H1 (cell line): ENCODE measurements at regions not wholly inside any gene's neighbourhood (a gene's known extent, or its start where the extent isn't known, plus 50 kb on each side); places are given as distances from the start of the nearest gene placed in this dataset.

Experiments
- CTCF ChIA-PET: fragments of 300-600 bp; sonication (Branson Sonifier 250); formaldehyde crosslinking; loops from one replicate; lab custom pipeline; 2021; ENCODE audit not compliant: partially characterized antibody; lab: Charles Lee
- POLR2A ChIA-PET: fragments of 300-600 bp; sonication (Branson Sonifier 250); formaldehyde crosslinking; loops from one replicate; lab custom pipeline; 2021; ENCODE audit warnings: inconsistent platforms; ENCODE audit not compliant: partially characterized antibody; lab: Charles Lee
- DNase-seq, 2 experiments: peaks; one replicate each; pipeline versions ENCODE4 v3.0.0 to v3.0.0-alpha.2; 2010 to 2022; ENCODE audit warnings: low spot score in 2 of 2, low read depth in 1 of 2, mixed read lengths in 1 of 2
- FAIRE-seq: peaks from 2 replicates; lab custom pipeline; 2011; peaks lifted over from hg19 to GRCh38; lab: Jason Lieb, UNC
- H2AFZ ChIP-seq: 2 replicates; pipeline ENCODE4 v1.8.1; 2012; ENCODE audit warnings: low read length, inconsistent platforms
- H2AK5ac ChIP-seq: 2 replicates; pipeline ENCODE4 v1.6.1; 2013; ENCODE audit warnings: low read depth, low read length
- H2BK120ac ChIP-seq: replicated peaks from 2 replicates; pipeline ENCODE3; 2013; ENCODE audit warnings: low read depth, low read length, inconsistent platforms
- H2BK12ac ChIP-seq: 2 replicates; pipeline ENCODE4 v1.6.1; 2013; ENCODE audit warnings: low read depth, low read length
- H2BK15ac ChIP-seq: 2 replicates; pipeline ENCODE4 v1.6.1; 2013; ENCODE audit warnings: low read length
- H2BK20ac ChIP-seq: 2 replicates; pipeline ENCODE4 v1.6.1; 2013; ENCODE audit warnings: low read length
- H2BK5ac ChIP-seq: 2 replicates; pipeline ENCODE4 v1.6.1; 2013; ENCODE audit warnings: low read depth, low read length
- H3K14ac ChIP-seq: 2 replicates; pipeline ENCODE4 v1.6.1; 2013; ENCODE audit warnings: inconsistent platforms; ENCODE audit not compliant: insufficient read length
- H3K18ac ChIP-seq: 2 replicates; pipeline ENCODE4 v1.6.1; 2013; ENCODE audit warnings: low read length; ENCODE audit errors: extremely low read depth
- H3K23ac ChIP-seq: 2 replicates; pipeline ENCODE4 v1.6.1; 2013; ENCODE audit warnings: inconsistent platforms; ENCODE audit not compliant: insufficient read length
- H3K23me2 ChIP-seq: 2 replicates; pipeline ENCODE4 v1.6.1; 2013; ENCODE audit warnings: low read depth, low read length
- H3K27ac ChIP-seq: 2 replicates; pipeline ENCODE4 v1.6.1; 2011; ENCODE audit warnings: low read depth, low read length, inconsistent platforms
- H3K27me3 ChIP-seq, 4 experiments: replicated peaks in 1 of 4; 1 replicate in 1 of 4; 2 replicates in 3 of 4; pipeline versions ENCODE4 v1.6.1 to v1.8.1; 2011 to 2013; ENCODE audit warnings: low read length in 3 of 4, mild to moderate bottlenecking in 3 of 4, inconsistent platforms in 2 of 4, mixed read lengths in 2 of 4, moderate library complexity in 1 of 4; ENCODE audit not compliant: control insufficient read depth in 3 of 4, insufficient read depth in 3 of 4; ENCODE audit errors: extremely low read depth in 1 of 4
- H3K36me3 ChIP-seq, 4 experiments: 2 replicates each; pipeline versions ENCODE4 v1.6.1 to v1.8.1; 2011 to 2013; ENCODE audit warnings: mild to moderate bottlenecking in 4 of 4, low read length in 3 of 4, moderate library complexity in 2 of 4, control low read depth in 1 of 4, inconsistent platforms in 1 of 4; ENCODE audit not compliant: insufficient read depth in 4 of 4, control insufficient read depth in 2 of 4
- H3K4ac ChIP-seq: replicated peaks from 2 replicates; pipeline ENCODE3; 2013; ENCODE audit warnings: low read length, low read depth, mixed read lengths, inconsistent platforms; ENCODE audit not compliant: insufficient read length
- H3K4me1 ChIP-seq, 4 experiments: replicated peaks in 1 of 4; 1 replicate in 1 of 4; 2 replicates in 3 of 4; pipeline versions ENCODE4 v1.6.1 to v1.8.1; 2011 to 2013; ENCODE audit warnings: low read length in 3 of 4, inconsistent platforms in 2 of 4, mixed read lengths in 1 of 4; ENCODE audit not compliant: insufficient read depth in 4 of 4, control insufficient read depth in 3 of 4
- H3K4me2 ChIP-seq, 2 experiments: 2 replicates each; pipeline versions ENCODE4 v1.6.1 to v1.8.1; 2011 to 2013; ENCODE audit warnings: low read depth in 2 of 2, low read length in 2 of 2, control low read depth in 1 of 2, inconsistent platforms in 1 of 2, mild to moderate bottlenecking in 1 of 2; ENCODE audit not compliant: insufficient read depth in 1 of 2
- H3K4me3 ChIP-seq, 4 experiments: fragments of 200-600, 300-600 bp in 1 of 4; sonication (generic), shearing (Covaris generic), sonication (Bioruptor Twin) in 1 of 4; 2 replicates each; pipeline versions ENCODE4 v1.5.1 to v1.8.1; 2011 to 2016; ENCODE audit warnings: low read length in 4 of 4, low read depth in 3 of 4, control low read depth in 2 of 4, inconsistent platforms in 2 of 4, mild to moderate bottlenecking in 2 of 4, mixed read lengths in 1 of 4, moderate library complexity in 1 of 4; ENCODE audit not compliant: insufficient read depth in 2 of 4; ENCODE audit errors: extremely low read depth in 1 of 4
- H3K56ac ChIP-seq: replicated peaks from 2 replicates; pipeline ENCODE3; 2013; ENCODE audit warnings: low read depth, mild to moderate bottlenecking, mixed read lengths, low read length, inconsistent platforms; ENCODE audit not compliant: insufficient read length
- H3K79me1 ChIP-seq: 2 replicates; pipeline ENCODE4 v1.6.1; 2013; ENCODE audit warnings: low read depth, low read length, control low read depth
- H3K79me2 ChIP-seq, 2 experiments: 2 replicates each; pipeline versions ENCODE4 v1.6.1 to v1.8.1; 2012 to 2013; ENCODE audit warnings: low read length in 2 of 2, mild to moderate bottlenecking in 2 of 2, inconsistent platforms in 1 of 2; ENCODE audit not compliant: insufficient read depth in 2 of 2, control insufficient read depth in 1 of 2
- H3K9ac ChIP-seq, 4 experiments: replicated peaks in 1 of 4; 1 replicate in 1 of 4; 2 replicates in 3 of 4; pipeline versions ENCODE4 v1.6.1 to v1.8.1; 2011 to 2013; ENCODE audit warnings: low read depth in 3 of 4, low read length in 3 of 4, control low read depth in 2 of 4, mild to moderate bottlenecking in 2 of 4, moderate library complexity in 2 of 4, inconsistent platforms in 1 of 4; ENCODE audit errors: extremely low read depth in 1 of 4
- H3K9me3 ChIP-seq, 2 experiments: 2 replicates each; pipeline versions ENCODE4 v1.6.1 to v1.8.1; 2012 to 2013; ENCODE audit warnings: mild to moderate bottlenecking in 2 of 2, moderate library complexity in 2 of 2, control low read depth in 1 of 2, inconsistent platforms in 1 of 2, low read depth in 1 of 2, low read length in 1 of 2, mixed read lengths in 1 of 2; ENCODE audit not compliant: insufficient read depth in 2 of 2
- H4K20me1 ChIP-seq, 2 experiments: replicated peaks in 1 of 2; 2 replicates each; pipeline versions ENCODE3 to v1.8.1; 2011 to 2013; ENCODE audit warnings: inconsistent platforms in 2 of 2, low read length in 2 of 2, mild to moderate bottlenecking in 1 of 2; ENCODE audit not compliant: insufficient read depth in 2 of 2, control insufficient read depth in 1 of 2
- H4K5ac ChIP-seq: 2 replicates; pipeline ENCODE4 v1.6.1; 2013; ENCODE audit warnings: low read length, low read depth, mixed read lengths, inconsistent platforms; ENCODE audit not compliant: insufficient read length
- H4K8ac ChIP-seq: 2 replicates; pipeline ENCODE4 v1.8.0; 2013; ENCODE audit warnings: mild to moderate bottlenecking, moderate library complexity, low read length, inconsistent platforms; ENCODE audit not compliant: insufficient read depth; ENCODE audit errors: extremely low read depth
- H4K91ac ChIP-seq: replicated peaks from 2 replicates; pipeline ENCODE3; 2013; ENCODE audit warnings: low read length, mixed read lengths, inconsistent platforms; ENCODE audit not compliant: insufficient read length
- ATF2 ChIP-seq: IDR thresholded peaks from 2 replicates; pipeline ENCODE4 v1.6.1; 2012; ENCODE audit warnings: low read length, inconsistent platforms
- BCL11A ChIP-seq, 2 experiments: IDR thresholded peaks; one replicate each; pipeline ENCODE4 v1.6.1; 2011; ENCODE audit warnings: low read depth in 2 of 2, low read length in 2 of 2, mild to moderate bottlenecking in 2 of 2
- E2F6 ChIP-seq: IDR thresholded peaks from 2 replicates; pipeline ENCODE4 v1.6.1; 2012; ENCODE audit warnings: inconsistent platforms
- HDAC6 ChIP-seq: IDR thresholded peaks from one replicate; pipeline ENCODE4 v1.7.1; 2012; ENCODE audit warnings: low read depth, mild to moderate bottlenecking, inconsistent platforms, low read length, moderate library complexity
- SIN3A ChIP-seq, 2 experiments: IDR thresholded peaks in 1 of 2; conservative IDR thresholded peaks in 1 of 2; 2 replicates each; pipeline ENCODE4 v1.6.1; 2011 to 2012; ENCODE audit warnings: low read length in 2 of 2, improper control_type of control experiment in 1 of 2, low read depth in 1 of 2, mild to moderate bottlenecking in 1 of 2
- TEAD4 ChIP-seq: IDR thresholded peaks from 2 replicates; pipeline ENCODE4 v1.6.1; 2012; ENCODE audit warnings: low read depth, low read length, inconsistent platforms, mixed read lengths

- Histone ChIP-seq H3K4me3 (no peak overlapping the region), H3K23ac (no peak overlapping the region), H2AK5ac (no peak overlapping the region), H4K20me1 (no peaks in the 10 kb centered on the region), H3K36me3 (no peaks in the 10 kb centered on the region), H3K14ac (no peak overlapping the region), H3K4ac (no peak overlapping the region), H3K23me2 (no peaks in the 10 kb centered on the region), H3K79me2 (no peaks in the 10 kb centered on the region), H4K8ac (no peak overlapping the region), H3K27ac (no peak overlapping the region), H4K5ac (no peak overlapping the region), H3K79me1 (no peaks in the 10 kb centered on the region), H2BK12ac (no peak overlapping the region), H4K91ac (no peak overlapping the region), H3K9me3 (no peaks in the 10 kb centered on the region), H3K27me3 (no peaks in the 10 kb centered on the region; a peak in 1 of 7 replicates), H2BK5ac (no peak overlapping the region), H3K56ac (no peak overlapping the region), H2BK15ac (no peak overlapping the region), H2AFZ (no peak overlapping the region), H3K9ac (no peak overlapping the region), H3K4me1 (no peaks in the 10 kb centered on the region; a peak in 2 of 7 replicates), H3K4me2 (no peak overlapping the region), H3K18ac (no peak overlapping the region), H2BK20ac (no peak overlapping the region), H2BK120ac (no peak overlapping the region)
- CTCF ChIA-PET, result no interaction called here
- no peak for TF ChIP-seq ATF2
- TF ChIP-seq BCL11A (IDR thresholded peaks at IDR 0.05; ENCODE audit: low read depth in 2 of 2, low read length in 2 of 2), result no peak
- TF ChIP-seq E2F6, result no peak
- TF ChIP-seq SIN3A (conservative IDR thresholded peaks at IDR 0.05 in 1 of 2, IDR thresholded peaks at IDR 0.05 in 1 of 2; ENCODE audit: low read depth in 1 of 2, low read length in 2 of 2), result no peak
- TF ChIP-seq TEAD4, result no peak
- TF ChIP-seq HDAC6, result no peak
- POLR2A ChIA-PET, result no interaction called here
- FAIRE-seq (no peak), DNase-seq (no peak)
These were observed 460.1 kb upstream of the KHDRBS2 start for GRCh38 chr6:62746161-62746560.
